GM12878 (cell line): ENCODE measurements at regions not wholly inside any gene's neighbourhood (a gene's known extent, or its start where the extent isn't known, plus 50 kb on each side); places are given as distances from the start of the nearest gene placed in this dataset.

ENCODE experiments used
- ATAC-seq: fragments of 200-7000 bp; cut with Tn5 transposase; 3 replicates; pipeline ENCODE4 v1.9.1; 2020; ENCODE audit warnings: mild to moderate bottlenecking, moderate library complexity
- BruUV-seq: library from RNA; stranded (reverse); fragments of 400-500 nt; replicated peaks from 2 replicates; lab custom pipeline; 2021; lab: Mats Ljungman, UMichigan
- CTCF ChIA-PET: fragments of 300-600 bp; sonication (Branson Sonifier 250); formaldehyde crosslinking; extraction: SDS; loops from one replicate; lab custom pipeline; 2021; ENCODE audit warnings: inconsistent platforms; lab: Yijun Ruan, JAX
- POLR2A ChIA-PET: fragments of 350-600 bp; formaldehyde crosslinking; extraction: SDS; loops from one replicate; lab custom pipeline; 2021; ENCODE audit warnings: inconsistent platforms; lab: Charles Lee
- RAD21 ChIA-PET: fragments of 300-600 bp; sonication (Branson Sonifier 250); formaldehyde crosslinking; loops from one replicate; lab custom pipeline; 2023; ENCODE audit warnings: antibody characterized with exemption; ENCODE audit not compliant: unreplicated experiment; lab: Charles Lee
- SMC1A ChIA-PET: fragments of 300-600 bp; sonication (Branson Sonifier 250); formaldehyde crosslinking; loops from one replicate; lab custom pipeline; 2023; ENCODE audit not compliant: unreplicated experiment, uncharacterized antibody; lab: Charles Lee
- DNase-seq: peaks from one replicate; pipeline ENCODE4 v3.0.0-alpha.2; 2011; ENCODE audit warnings: low read depth, low spot score
- FAIRE-seq: peaks from 3 replicates; lab custom pipeline; 2011; peaks lifted over from hg19 to GRCh38; lab: Jason Lieb, UNC
- H2AFZ ChIP-seq: 2 replicates; pipeline ENCODE4 v1.6.0; 2011; ENCODE audit warnings: low read depth, low read length, control low read depth; ENCODE audit not compliant: control insufficient read depth
- H3K27ac ChIP-seq: 2 replicates; pipeline ENCODE4 v1.5.1; 2011; ENCODE audit warnings: control low read depth; ENCODE audit not compliant: control insufficient read depth, insufficient read depth
- H3K27me3 ChIP-seq, 2 experiments: replicated peaks in 1 of 2; 2 replicates each; pipeline versions ENCODE4 v1.6.0 to v1.6.1; 2011; ENCODE audit warnings: low read length in 1 of 2; ENCODE audit not compliant: control insufficient read depth in 2 of 2, insufficient read depth in 2 of 2
- H3K36me3 ChIP-seq, 2 experiments: 2 replicates each; pipeline ENCODE4 v1.5.1; 2011; ENCODE audit warnings: low read length in 1 of 2; ENCODE audit not compliant: control insufficient read depth in 2 of 2, insufficient read depth in 2 of 2
- H3K4me1 ChIP-seq: 2 replicates; pipeline ENCODE4 v1.6.1; 2011; ENCODE audit warnings: mild to moderate bottlenecking, low read length, moderate library complexity, mixed read lengths; ENCODE audit not compliant: control insufficient read depth, insufficient read depth
- H3K4me2 ChIP-seq: 2 replicates; pipeline ENCODE4 v1.6.0; 2011; ENCODE audit warnings: control low read depth; ENCODE audit not compliant: control insufficient read depth, insufficient read depth
- H3K4me3 ChIP-seq: fragments of 200-600 bp; sonication (generic); 2 replicates; pipeline ENCODE4 v1.5.1; 2016
- H3K79me2 ChIP-seq: 2 replicates; pipeline ENCODE4 v1.6.0; 2011; ENCODE audit warnings: low read length; ENCODE audit not compliant: control insufficient read depth, insufficient read depth
- H3K9ac ChIP-seq: 2 replicates; pipeline ENCODE4 v1.8.0; 2011; ENCODE audit warnings: low read length, control low read depth, mixed read lengths; ENCODE audit not compliant: control insufficient read depth, insufficient read depth
- H3K9me3 ChIP-seq: replicated peaks from 3 replicates; pipeline ENCODE4 v1.5.1; 2011; ENCODE audit warnings: mild to moderate bottlenecking, low read length; ENCODE audit not compliant: control insufficient read depth, insufficient read depth
- H4K20me1 ChIP-seq: 2 replicates; pipeline ENCODE4 v1.6.0; 2011; ENCODE audit not compliant: control insufficient read depth, insufficient read depth
- CHD1 ChIP-seq: IDR thresholded peaks from 2 replicates; pipeline ENCODE4 v1.6.1; 2012; ENCODE audit warnings: low read depth, low read length, improper control_type of control experiment
- ETV6 ChIP-seq, 2 experiments: fragments of 450-650 bp in 1 of 2; IDR thresholded peaks in 1 of 2; conservative IDR thresholded peaks in 1 of 2; 2 replicates each; pipeline ENCODE4 v1.6.1; 2014; ENCODE audit warnings: antibody characterized with exemption in 1 of 2, borderline replicate concordance in 1 of 2, low read depth in 1 of 2, mild to moderate bottlenecking in 1 of 2, moderate library complexity in 1 of 2
- MLLT1 ChIP-seq: fragments of 450-650 bp; IDR thresholded peaks from 2 replicates; pipeline ENCODE4 v1.6.1; 2016; ENCODE audit warnings: mild to moderate bottlenecking
- NR2C1 ChIP-seq: fragments of 450-650 bp; IDR thresholded peaks from 2 replicates; pipeline ENCODE4 v1.6.1; 2017; ENCODE audit warnings: antibody characterized with exemption, mild to moderate bottlenecking, moderate library complexity
- PML ChIP-seq: IDR thresholded peaks from 2 replicates; pipeline ENCODE4 v1.6.1; 2012; ENCODE audit warnings: low read length, inconsistent platforms
- RBBP5 ChIP-seq: fragments of 200-600 bp; sonication (generic); conservative IDR thresholded peaks from 2 replicates; pipeline ENCODE4 v1.6.1; 2016
- SMC3 ChIP-seq: IDR thresholded peaks from 2 replicates; pipeline ENCODE4 v1.6.1; 2011; ENCODE audit warnings: low read length, improper control_type of control experiment, borderline replicate concordance
- STAT3 ChIP-seq: IDR thresholded peaks from 2 replicates; pipeline ENCODE4 v1.6.1; 2011; ENCODE audit warnings: low read depth, low read length, improper control_type of control experiment
- TAF1 ChIP-seq: IDR thresholded peaks from 2 replicates; pipeline ENCODE4 v1.6.1; 2011; ENCODE audit warnings: mild to moderate bottlenecking, low read depth, low read length, borderline replicate concordance
- ZBED1 ChIP-seq: IDR thresholded peaks from 2 replicates; pipeline ENCODE4 v1.6.1; 2016; ENCODE audit warnings: borderline replicate concordance
- WGBS: methylation state at CpG from one replicate; pipeline ENCODE4 v1.1.6; 2016; ENCODE audit warnings: low lambda C conversion rate; ENCODE audit not compliant: insufficient replicate concordance, insufficient coverage; ENCODE audit errors: missing lambda C conversion rate; 5-methylcytosine and 5-hydroxymethylcytosine counted together
- in situ Hi-C: fragments of 300-500 bp; cut with MboI; formaldehyde crosslinking; loops from 9 replicates; pipeline ENCODE4 v1.14.3; 2018; ENCODE audit warnings: mixed read lengths
- intact Hi-C: fragments of 100-400 bp; cut with micrococcal nuclease; formaldehyde crosslinking; loops from one replicate; pipeline ENCODE4 v1.14.2; 2022; ENCODE audit not compliant: unreplicated experiment

GRCh38 chr22:46064966-46065666 is 85.2 kb upstream of the PPARA start:
- Histone ChIP-seq H3K9ac (no peak overlapping the region), H3K9me3 (no peaks in the 10 kb centered on the region), H3K36me3 (no peaks in the 10 kb centered on the region), H3K4me3 (no peak overlapping the region), H3K27ac (no peak overlapping the region), H3K4me1 (peaks cover 6% of the 10 kb centered on the region), H3K79me2 (peaks cover 11% of the 10 kb centered on the region), H4K20me1 (no peaks in the 10 kb centered on the region), H3K4me2 (no peak overlapping the region), H2AFZ (no peak overlapping the region), H3K27me3 (no peaks in the 10 kb centered on the region; a peak in 2 of 4 replicates)
- RAD21 ChIA-PET: no interaction called here
- 91% methylated on average over 17 of the region's 17 CpGs for WGBS
- DNase-seq (no peak), FAIRE-seq (no peak), ATAC-seq (no peak)
- in situ Hi-C loops (no loop called here), intact Hi-C loops (no loop called here)
- POLR2A ChIA-PET: no interaction called here
- CTCF ChIA-PET: no interaction called here
- BruUV-seq: no TSS peak
- SMC1A ChIA-PET: interaction anchor here (0.7 kb wide), 1 partner anchor 48 kb away, joined by 3 read pairs; no protein-coding TSS in a partner anchor
- no peak for TF ChIP-seq MLLT1
- no peak for TF ChIP-seq RBBP5
- no peak for TF ChIP-seq ETV6 (conservative IDR thresholded peaks at IDR 0.05 in 1 of 2, IDR thresholded peaks at IDR 0.05 in 1 of 2; ENCODE audit: borderline replicate concordance in 1 of 2, low read depth in 1 of 2)
- no peak for TF ChIP-seq CHD1
- no peak for TF ChIP-seq ZBED1
- TF ChIP-seq NR2C1: no peak
- no peak for TF ChIP-seq STAT3
- no peak for TF ChIP-seq PML
- TF ChIP-seq SMC3: no peak
- no peak for TF ChIP-seq TAF1
